GM21367 (cell line): ENCODE measurements at regions not wholly inside any gene's neighbourhood (a gene's known extent, or its start where the extent isn't known, plus 50 kb on each side); places are given as distances from the start of the nearest gene placed in this dataset.

ENCODE experiments used
- ATAC-seq: cut with Tn5 transposase; IDR thresholded peaks from one replicate; pipeline ENCODE4 v1.9.1; 2021; ENCODE audit not compliant: unreplicated experiment

DNA sequence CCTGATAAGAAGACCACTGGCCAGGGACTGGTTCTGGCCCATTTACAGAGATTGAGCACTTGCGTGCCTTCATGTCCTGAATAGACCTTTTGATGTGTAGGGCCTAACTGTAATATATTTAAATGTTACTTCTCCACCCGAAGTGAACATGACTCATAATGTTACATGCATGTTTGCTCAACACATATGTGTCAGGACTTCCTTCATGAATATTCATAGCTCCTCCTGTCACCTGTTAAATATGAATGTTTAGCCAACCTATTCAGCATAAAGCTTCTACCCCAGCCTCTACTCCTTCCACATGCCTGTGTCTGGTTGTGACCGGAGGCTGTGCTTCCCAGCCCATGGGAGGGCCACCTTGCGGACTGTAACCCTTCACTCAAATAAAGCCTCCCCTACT lies 457.5 kb downstream of the IRX1 start:
- ATAC-seq, result no peak

DNA sequence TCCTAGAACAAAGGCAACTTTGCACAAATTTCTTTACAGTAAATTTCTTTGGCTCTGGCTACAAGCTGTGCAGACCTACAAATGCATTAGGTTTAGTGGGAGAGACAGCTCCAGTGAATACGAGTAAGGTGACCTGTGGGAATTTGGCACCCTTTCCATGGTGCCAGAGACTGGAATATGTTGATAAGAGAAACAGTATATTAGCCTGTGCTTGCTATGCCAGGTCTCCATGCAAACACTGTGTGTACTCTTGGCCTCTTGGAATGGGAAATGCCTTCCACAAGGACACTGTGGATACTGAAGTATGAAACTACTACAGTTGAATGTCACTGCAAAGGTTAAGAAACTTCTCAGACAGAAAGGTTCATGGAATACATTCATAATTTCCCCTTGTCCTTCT lies 458.5 kb downstream of the IRX1 start:
- ATAC-seq, result no peak

DNA sequence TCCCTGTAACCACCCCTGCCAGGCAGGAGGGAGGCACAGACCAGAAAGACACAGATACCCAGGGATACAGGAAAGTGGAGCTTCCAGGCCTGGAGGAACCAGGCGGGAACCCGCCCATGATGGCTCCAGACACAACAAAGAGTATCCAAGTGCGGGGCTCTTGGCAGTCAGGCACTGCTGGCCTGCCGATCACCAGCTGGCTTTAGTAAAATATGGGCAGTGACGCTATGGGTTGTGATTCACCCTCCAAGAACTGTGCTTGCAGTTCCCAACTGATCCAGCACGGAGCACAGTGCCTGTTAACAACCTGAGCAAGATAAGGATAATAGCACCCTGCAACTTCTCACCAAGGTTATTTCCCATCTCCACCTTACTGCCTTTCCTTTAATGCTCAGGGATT lies 463.3 kb downstream of the IRX1 start:
- no peak for ATAC-seq

DNA sequence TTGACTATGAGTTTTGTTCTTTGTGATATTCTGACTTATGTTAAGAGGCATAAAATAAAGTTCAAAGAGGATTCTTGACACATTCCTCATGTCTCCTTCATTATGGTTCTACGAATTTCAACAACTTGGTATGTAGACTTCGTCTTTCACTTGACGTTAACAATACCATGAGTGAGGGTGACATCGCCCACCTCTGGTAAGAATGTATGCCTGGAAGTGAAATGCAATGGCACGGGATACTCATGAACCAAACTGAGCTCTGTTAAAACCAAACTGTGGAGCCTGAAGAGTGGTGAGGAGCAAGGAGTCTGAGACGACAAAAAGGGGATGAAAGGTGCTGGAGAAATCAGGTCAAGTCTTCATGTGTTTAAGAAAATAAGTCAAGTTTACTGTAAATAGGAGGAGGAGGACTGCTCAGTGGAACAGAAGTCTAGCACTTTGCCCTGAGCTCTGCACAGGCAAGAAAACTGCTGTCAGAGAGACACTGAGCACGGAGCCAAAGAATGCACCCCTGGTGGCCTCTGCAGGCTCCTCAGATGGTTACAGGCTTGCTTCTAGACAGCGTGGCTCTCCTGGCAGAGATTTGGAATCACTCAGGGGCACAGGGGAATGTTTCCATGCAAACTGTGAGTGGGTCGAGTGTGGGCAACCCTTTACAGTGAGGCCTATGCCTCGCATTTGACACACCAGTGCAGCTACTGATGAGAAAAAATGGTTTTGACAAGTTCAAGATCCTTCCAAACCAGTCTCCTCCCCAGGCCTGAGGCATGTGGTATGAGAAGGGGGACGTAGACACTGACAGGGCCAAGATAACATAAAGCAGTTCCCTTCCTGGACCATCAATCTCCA lies 470.1 kb downstream of the IRX1 start:
- no peak for ATAC-seq

DNA sequence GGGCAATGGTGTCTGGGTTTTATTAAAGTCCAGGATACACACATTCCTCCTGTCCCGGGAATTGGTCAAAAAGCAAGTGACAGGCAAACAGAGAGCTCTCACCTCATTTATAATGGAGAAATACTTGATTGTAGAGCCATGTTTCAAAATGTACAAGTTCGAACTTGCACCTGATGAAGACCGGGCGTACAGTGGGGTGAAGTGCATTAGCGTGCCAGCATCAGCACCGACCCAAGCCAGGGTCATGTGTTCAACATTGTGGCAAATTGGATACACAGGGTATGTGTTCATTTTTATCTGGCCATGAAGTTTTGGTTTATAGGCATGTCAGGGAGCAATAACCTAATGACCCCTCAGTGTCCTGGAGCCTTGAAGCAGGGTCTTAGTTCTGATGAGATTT lies 472.5 kb downstream of the IRX1 start:
- no peak for ATAC-seq

DNA sequence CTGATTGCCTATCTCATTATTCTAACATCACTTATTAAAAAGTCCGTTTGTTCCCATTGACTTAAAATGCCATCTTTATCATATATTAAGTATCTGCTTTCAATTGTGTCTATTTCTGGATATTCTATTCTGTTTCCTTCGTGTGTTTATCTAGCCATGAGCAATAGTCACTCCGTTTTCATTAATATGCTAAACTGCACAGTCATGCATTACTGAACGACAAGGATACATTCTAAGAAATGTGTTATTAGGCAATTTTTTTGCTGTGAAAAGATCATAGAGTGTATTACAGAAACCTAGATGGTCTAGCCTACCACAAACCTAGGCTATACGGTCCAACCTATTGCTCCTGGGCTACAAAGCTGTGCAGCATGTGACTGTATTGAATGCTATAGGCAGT lies 482.9 kb downstream of the IRX1 start:
- ATAC-seq, result no peak

DNA sequence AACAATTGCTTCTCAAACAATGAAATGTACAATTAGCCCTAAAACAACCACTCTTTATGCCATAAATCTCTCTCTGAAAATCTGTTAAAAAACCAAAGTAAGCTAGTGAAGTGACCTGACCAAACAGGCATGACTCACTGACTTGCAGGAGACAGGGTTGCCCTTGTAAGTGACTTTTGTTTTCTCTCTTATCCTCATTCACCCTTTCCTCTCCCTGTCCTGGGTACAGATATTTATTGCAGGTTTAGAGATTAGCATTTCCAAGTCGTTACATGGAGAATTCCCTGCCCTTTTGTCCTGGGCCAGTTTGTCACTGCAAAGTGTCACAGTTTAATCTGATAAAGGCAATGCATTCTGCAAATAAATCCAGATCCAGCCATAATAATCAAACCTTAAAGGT lies 484.2 kb downstream of the IRX1 start:
- ATAC-seq, result no peak

DNA sequence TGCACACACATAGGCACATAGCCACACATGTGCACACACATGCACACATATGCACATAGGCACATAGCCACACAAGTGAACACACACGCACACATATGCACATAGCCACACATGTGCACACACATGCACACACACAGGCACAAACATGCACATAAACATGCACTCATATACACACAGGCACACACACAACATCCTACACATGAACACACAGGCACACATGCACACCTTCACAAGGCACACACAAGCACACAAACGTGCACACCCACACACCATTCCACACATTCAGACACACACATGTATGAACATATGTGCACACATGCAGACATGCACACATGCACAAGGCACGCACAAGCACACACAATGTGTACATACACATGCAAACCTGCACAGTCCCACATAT lies 484.7 kb downstream of the IRX1 start:
- no peak for ATAC-seq

DNA sequence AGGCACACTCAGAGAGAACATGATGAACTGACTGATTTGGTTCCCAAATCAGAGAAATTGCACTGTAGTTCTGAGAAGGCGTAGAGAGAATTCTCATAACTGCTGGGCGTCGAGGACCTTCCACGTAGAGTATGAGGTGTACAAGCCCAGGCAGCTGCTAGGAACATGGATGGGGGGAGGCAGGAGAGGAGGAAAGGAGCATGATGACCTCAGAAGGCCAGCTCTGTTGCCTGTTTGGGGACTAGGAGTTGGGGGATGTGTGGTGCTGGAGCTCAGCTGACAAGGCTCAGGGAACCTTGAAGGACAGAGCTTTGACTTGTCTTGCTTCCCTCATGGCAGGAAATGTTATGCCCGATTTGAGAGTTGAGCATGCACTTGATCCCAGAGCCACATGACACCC lies 485.4 kb downstream of the IRX1 start:
- ATAC-seq, result no peak

DNA sequence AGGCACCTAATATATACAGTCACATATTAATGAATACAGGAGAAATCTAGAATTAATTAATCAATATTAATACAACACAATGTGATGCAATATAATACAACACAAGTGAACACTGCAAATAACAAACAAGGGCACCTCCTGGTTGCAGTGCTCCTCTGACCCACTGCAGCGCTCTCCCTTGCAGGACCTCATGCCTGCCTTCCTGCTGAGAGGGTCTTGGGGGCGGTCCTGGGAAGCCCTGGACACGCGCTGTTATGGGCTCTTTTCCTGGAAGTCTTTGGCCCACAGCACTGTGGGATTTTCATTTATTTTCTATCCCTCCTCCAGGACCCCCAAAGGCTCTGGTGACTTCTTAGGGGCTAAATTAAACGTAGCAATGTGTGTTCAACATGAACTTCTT lies 485.8 kb downstream of the IRX1 start:
- ATAC-seq, result no peak

DNA sequence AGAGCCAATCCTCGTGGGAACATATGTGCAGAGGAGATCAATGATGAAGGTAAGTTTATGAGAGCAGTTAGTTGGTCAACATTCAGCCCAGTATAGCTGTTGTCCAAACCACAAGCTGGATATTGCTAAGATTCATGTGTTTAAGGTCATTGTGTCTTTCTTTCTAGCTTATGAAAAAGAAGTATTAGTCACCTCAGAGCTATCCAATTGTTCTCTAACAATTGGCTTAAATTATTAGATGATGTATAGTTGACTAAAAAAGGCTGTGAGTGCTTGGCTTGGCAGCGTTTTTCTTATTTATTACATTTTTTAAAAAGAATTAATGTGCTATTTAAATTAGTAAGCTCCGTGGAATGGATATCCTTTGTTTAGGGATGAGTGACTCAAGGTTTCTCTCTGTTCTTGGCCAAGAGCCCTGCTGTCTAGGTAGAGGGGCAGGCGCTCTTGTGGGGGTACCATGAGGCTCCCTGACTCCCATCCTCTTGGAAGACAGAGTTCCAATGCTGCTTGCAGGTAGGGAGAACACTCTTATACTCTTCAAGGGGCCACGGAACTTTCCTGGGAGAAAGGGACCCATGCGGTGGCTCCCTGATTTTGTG lies 487.4 kb downstream of the IRX1 start:
- no peak for ATAC-seq

DNA sequence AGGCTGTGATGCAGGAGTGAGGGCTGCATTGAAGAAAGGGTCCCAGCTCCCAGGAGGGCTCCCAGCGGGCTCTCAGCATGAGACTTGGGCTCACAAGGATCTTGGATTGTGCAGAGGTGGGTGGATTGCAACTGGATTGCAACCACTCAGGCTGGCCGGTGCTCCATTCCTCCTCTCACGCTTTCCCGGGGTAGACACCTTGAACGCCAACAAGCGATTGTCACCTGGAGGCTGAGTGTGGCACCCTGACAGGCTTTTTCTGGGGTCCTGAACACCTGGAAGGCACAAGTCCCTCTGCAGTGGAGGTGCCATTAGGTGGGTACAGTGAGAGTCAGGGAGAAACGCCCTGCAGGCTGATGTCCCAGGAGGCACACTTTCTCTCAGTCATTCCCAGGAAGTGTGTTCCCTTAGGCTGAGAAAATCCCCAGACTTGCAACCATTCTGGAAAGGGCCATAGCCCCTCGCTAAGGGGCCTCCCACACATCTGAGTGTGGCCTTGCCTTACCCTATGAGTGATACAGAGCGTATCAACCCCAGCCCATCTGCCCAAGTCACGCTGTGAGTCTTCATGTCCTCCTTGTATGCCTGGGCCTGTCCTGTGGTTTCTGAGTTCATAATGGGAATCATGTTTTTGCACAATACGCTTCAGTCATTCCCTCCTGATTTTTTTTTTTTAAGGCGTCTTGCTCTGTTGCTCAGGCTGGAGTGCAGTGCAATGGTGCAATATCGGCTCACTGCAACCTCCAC lies 488.1 kb downstream of the IRX1 start:
- no peak for ATAC-seq

DNA sequence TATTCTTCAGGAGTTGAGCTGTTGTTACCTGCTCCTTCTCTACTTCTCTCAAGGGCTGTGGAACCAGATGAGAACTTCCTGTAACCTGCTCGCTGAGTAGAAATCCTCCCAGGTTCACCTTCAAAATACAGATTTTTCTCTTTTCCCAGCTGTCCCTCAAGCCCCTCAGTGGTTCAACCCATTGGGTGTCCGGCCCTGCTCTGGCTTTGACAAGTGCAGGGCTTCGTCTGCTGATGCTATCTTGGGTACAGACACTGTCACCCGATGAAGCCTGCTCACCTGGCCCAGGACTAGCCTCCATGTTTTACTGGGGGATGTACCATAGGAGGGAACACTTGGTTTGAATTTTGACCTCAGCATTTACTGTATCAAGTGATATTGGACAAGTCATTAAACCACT lies 490.4 kb downstream of the IRX1 start:
- ATAC-seq, result no peak

DNA sequence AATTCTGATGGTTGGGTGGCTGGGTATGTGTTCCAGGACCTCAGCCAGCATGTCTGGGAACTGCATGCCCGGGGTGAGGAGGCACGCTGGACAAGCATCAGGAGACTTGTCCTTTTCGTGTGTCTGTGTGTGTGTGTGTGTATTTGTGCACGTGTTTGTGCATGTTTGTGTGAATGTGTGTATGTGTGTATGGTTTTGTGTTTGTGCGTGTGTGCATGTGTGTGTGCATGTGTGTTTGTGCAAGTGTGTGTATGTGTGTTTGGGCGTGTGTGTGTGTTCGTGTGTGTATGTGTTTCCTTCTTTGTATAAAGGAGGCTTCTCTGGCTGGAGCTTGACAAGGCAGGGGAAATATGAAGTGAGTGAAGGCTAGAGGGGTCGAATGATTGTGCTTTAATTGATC lies 491.5 kb downstream of the IRX1 start:
- ATAC-seq, result no peak

DNA sequence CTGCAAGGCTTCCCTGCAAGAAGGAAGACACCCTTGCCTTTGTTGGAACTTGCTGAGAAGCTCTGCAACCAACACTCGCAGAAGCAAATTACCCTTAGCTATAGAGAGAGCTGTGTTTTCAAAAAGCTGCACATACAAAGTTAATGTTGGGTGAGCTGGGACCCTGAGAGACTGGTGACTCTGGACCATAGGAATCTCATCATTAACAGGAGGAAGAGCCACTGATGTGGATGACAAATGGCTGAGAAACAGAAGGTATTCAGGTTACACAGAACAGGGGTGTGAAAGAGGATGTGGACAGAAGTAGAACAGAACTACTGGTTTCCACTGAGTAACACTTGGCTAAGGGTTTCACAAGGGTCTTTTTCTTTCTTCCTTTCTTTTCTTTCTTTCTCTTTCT lies 493.5 kb downstream of the IRX1 start:
- no peak for ATAC-seq

DNA sequence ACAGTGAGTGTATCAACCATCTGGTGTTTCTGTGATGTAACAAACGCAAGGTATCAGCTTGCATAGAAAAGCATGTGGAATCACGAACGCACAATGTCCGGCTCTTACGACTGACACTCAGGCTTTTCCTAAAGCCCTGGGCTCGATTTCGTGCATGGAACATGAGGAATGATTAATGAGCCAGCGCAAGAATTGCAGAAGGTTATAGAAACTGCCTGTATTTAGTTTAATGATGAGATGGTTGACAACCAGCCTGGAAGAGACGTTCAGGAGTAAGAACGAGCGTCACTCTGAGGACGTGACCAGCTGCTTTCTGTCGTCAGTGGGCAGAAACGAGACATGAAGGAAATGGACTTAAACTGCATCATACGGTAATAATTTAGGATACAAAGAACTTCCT lies 497.6 kb downstream of the IRX1 start:
- no peak for ATAC-seq

DNA sequence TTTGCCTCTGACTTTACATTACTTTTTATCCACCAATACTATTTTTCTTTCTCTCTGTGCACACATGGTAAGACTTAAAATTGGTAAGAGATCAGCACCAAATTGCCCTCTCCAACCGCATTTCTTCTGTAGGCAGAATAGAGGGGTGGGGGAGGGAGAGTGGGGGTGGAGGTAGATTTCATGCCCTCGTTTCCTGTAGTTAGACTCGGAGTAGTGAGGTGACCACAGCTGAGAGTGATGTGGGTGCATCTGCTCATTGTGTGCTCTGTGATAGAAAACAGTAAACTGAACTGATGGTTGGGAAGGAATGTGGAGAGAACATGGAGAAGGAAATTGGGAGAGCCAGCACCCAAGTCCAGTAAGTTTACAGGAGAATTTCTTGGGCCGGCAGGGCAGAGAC lies 498.3 kb downstream of the IRX1 start:
- ATAC-seq, result no peak

DNA sequence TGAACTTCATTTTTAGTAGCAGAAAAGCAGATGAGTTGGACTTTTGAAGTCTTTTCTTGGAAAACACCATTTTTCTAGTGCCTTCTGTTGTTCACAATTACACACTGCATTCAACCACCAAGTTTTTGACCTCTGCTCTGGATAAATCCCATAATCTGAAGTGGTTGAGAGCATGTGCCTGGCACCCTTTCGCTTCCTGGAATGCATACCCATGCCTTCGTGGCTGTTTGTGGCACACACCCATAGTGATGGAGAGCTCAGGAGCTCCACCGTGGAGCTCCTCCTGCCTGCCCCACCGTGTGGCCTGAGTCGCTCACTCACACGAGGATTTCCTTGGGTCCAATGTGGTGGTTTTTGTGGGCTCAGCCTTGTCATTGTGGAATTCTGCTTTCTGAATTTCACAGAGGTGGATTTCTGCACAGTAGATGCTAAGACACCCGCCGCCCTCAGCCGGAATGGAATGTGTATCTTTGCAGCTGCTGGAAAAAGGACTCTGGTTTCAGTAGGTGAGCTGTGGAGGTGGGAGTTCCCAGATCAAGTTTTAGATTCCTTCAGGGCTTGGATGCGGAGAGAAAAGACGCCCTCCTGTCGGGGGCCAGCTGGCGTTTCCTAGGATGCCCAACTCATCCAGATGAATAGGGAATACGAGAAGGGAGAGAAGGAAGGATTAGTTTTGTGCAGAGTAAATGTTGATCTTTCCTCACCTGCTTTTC lies 500.4 kb downstream of the IRX1 start:
- ATAC-seq, result no peak

DNA sequence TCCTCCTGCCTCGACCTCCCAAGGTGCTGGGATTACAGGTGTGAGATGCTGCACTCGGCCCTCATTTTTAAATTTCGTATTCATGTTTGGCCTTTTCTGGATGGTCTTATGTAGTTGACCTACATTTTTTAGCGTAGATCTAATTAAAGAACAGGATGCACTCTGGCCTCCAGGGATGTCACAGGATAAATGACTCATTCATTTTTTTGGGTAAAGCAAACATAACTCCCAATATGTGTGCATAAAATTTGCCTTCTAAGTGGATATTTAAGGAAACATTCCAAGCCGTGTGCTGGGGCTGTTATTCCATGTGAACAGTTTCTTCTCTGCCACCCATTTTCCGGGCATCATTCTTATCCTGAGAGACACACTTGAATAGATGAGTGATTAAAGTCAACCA lies 501.6 kb downstream of the IRX1 start:
- ATAC-seq, result no peak

DNA sequence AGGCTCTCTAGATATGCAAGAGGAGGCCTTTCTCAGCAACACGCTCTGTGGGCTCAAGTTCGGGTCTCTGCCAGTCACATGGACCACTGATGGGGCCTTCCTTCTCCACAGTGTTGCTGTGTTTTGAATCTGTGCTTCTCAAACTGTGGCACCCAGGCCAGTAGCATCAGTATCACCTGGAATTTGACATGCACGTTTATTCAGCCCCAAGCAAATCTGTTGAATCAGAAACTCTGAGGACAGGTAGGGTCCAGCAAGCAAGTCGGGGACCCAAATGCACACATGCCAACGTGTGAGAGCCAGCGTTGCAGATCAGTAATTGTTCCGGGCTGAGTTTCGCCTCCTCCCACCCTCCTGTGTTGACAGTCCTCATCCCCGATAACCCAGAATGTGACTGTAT lies 502.6 kb downstream of the IRX1 start:
- ATAC-seq, result no peak

DNA sequence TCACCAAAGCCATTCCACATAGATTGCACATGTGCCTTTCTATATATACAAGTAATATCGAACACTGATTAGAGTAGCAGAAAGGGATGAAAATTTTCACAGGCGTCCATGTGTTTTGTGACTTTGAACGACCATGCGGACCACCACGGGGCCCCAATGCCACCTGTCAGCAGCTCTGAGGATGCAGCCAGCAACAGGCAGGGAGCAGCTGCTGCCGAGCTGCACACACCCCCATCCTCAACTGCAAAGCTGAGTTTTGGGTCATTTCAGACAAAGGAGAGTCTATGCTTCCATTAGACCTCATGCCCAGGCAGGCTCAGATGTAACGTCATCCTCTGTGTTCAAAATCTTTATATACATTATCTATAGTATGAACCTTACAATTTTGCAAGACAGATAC lies 503.8 kb downstream of the IRX1 start:
- no peak for ATAC-seq

DNA sequence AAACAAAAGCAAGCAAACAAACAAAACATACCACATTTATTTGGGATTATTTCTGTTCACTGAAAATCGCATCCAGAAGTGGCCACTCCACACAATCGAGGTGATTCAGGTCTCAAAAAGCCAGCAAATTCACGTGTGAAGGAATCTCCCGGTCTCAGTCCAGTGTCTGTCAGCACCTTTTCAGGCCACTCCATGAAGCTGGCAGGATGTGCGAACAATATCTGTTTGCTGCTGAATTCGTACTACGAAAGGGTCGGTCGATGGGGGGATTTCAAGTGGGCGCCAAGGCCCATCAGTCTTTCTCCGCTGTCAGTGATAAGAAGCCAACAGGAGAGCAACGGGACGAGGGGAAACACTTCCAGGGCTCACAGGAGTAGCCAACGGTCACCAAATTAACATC lies 505.1 kb downstream of the IRX1 start:
- no peak for ATAC-seq
